CD8-positive, alpha-beta memory T cell (primary cell): ENCODE measurements at regions not wholly inside any gene's neighbourhood (a gene's known extent, or its start where the extent isn't known, plus 50 kb on each side); places are given as distances from the start of the nearest gene placed in this dataset.

ENCODE experiments used
- CTCF ChIA-PET: fragments of 350-600 bp; sonication (Branson Sonifier 250); formaldehyde crosslinking; loops from one replicate; lab custom pipeline; 2021; ENCODE audit warnings: antibody characterized with exemption; lab: Charles Lee
- POLR2A ChIA-PET: fragments of 350-600 bp; sonication (Branson Sonifier 250); formaldehyde crosslinking; loops from one replicate; lab custom pipeline; 2021; ENCODE audit warnings: antibody characterized with exemption; lab: Charles Lee
- DNase-seq, 5 donors: peaks; one replicate each; pipeline versions ENCODE4 v3.0.0 to v3.0.0-alpha.2; 2020 to 2022; ENCODE audit warnings: mixed read lengths in 1 of 5
- H3K27ac ChIP-seq: one replicate; pipeline ENCODE4 v1.7.0; 2013; ENCODE audit warnings: low read depth, mild to moderate bottlenecking, low read length, moderate library complexity
- H3K27me3 ChIP-seq: 2 replicates; pipeline ENCODE4 v1.7.0; 2013; ENCODE audit warnings: low read length, mild to moderate bottlenecking; ENCODE audit not compliant: insufficient read depth, poor library complexity, severe bottlenecking
- H3K36me3 ChIP-seq: 2 replicates; pipeline ENCODE4 v1.7.0; 2013; ENCODE audit warnings: mild to moderate bottlenecking, low read length, moderate library complexity; ENCODE audit not compliant: insufficient read depth
- H3K4me1 ChIP-seq: 2 replicates; pipeline ENCODE4 v1.7.0; 2013; ENCODE audit warnings: mild to moderate bottlenecking, low read length, moderate library complexity; ENCODE audit not compliant: insufficient read depth
- H3K4me3 ChIP-seq: 2 replicates; pipeline ENCODE4 v1.7.0; 2013; ENCODE audit warnings: mild to moderate bottlenecking, low read length
- H3K9me3 ChIP-seq: 2 replicates; pipeline ENCODE4 v1.7.0; 2013; ENCODE audit warnings: mild to moderate bottlenecking, low read length
- H3K27ac Mint-ChIP-seq, 8 donors: one replicate each; pipeline ENCODE4 v1.8.0; 2020 to 2021; ENCODE audit warnings: mixed read lengths in 8 of 8, mild to moderate bottlenecking in 6 of 8, inconsistent platforms in 3 of 8, moderate library complexity in 3 of 8
- H3K27me3 Mint-ChIP-seq, 2 donors: one replicate each; pipeline ENCODE4 v1.8.0; 2020 to 2021; ENCODE audit warnings: mixed read lengths in 2 of 2, mild to moderate bottlenecking in 1 of 2, moderate library complexity in 1 of 2
- H3K36me3 Mint-ChIP-seq, 3 donors: one replicate each; pipeline ENCODE4 v1.8.0; 2020 to 2021; ENCODE audit warnings: mixed read lengths in 3 of 3, inconsistent platforms in 1 of 3, mild to moderate bottlenecking in 1 of 3
- H3K4me1 Mint-ChIP-seq, 3 donors: one replicate each; pipeline ENCODE4 v1.8.0; 2020 to 2021; ENCODE audit warnings: mixed read lengths in 3 of 3, inconsistent platforms in 1 of 3, mild to moderate bottlenecking in 1 of 3
- H3K4me3 Mint-ChIP-seq, 7 donors: one replicate each; pipeline ENCODE4 v1.8.0; 2020 to 2021; ENCODE audit warnings: mixed read lengths in 7 of 7, mild to moderate bottlenecking in 6 of 7, moderate library complexity in 4 of 7, inconsistent platforms in 2 of 7
- H3K9me3 Mint-ChIP-seq, 5 donors: one replicate each; pipeline ENCODE4 v1.8.0; 2020 to 2022; ENCODE audit warnings: mixed read lengths in 5 of 5, mild to moderate bottlenecking in 3 of 5, moderate library complexity in 2 of 5, inconsistent platforms in 1 of 5

GRCh38 chr12:107225635-107226034, 132.3 kb upstream of the CRY1 start:
- no peaks in the 10 kb centered on the region for H3K9me3 ChIP-seq
- no peaks in the 10 kb centered on the region for H3K36me3 ChIP-seq
- H3K4me1 ChIP-seq = no peaks in the 10 kb centered on the region
- H3K4me1 Mint-ChIP-seq = no peaks in the 10 kb centered on the region
- peaks cover 0 to 2% (median 0%) of the 10 kb centered on the region in 5 donors for H3K9me3 Mint-ChIP-seq
- no peaks in the 10 kb centered on the region for H3K27me3 ChIP-seq
- no peak overlapping the region for H3K4me3 Mint-ChIP-seq
- CTCF ChIA-PET = no interaction called here
- H3K4me3 ChIP-seq = no peak overlapping the region
- H3K27ac Mint-ChIP-seq = no peak overlapping the region
- no peaks in the 10 kb centered on the region for H3K36me3 Mint-ChIP-seq
- no peak for DNase-seq
- H3K27ac ChIP-seq = no peak overlapping the region
- peaks cover 13 to 21% of the 10 kb centered on the region in 2 donors for H3K27me3 Mint-ChIP-seq
- POLR2A ChIA-PET = no interaction called here

GRCh38 chr12:107226126-107226525, 132.8 kb upstream of the CRY1 start:
- Mint-ChIP-seq H3K27ac (no peak overlapping the region), H3K36me3 (no peaks in the 10 kb centered on the region), H3K4me3 (no peak overlapping the region), H3K9me3 (peaks cover 0 to 2% (median 0%) of the 10 kb centered on the region in 5 donors), H3K27me3 (peaks cover 12 to 18% of the 10 kb centered on the region in 2 donors), H3K4me1 (no peaks in the 10 kb centered on the region)
- H3K4me1 ChIP-seq = no peaks in the 10 kb centered on the region
- H3K4me3 ChIP-seq = no peak overlapping the region
- no peak for DNase-seq
- no peak overlapping the region for H3K27ac ChIP-seq
- H3K9me3 ChIP-seq = no peaks in the 10 kb centered on the region
- ChIA-PET POLR2A (no interaction called here), CTCF (no interaction called here)
- no peaks in the 10 kb centered on the region for H3K36me3 ChIP-seq
- no peaks in the 10 kb centered on the region for H3K27me3 ChIP-seq

- no peaks in the 10 kb centered on the region for H3K4me1 Mint-ChIP-seq
- H3K36me3 Mint-ChIP-seq = no peaks in the 10 kb centered on the region
- H3K27ac Mint-ChIP-seq = no peak overlapping the region
- H3K27ac ChIP-seq = no peak overlapping the region
- CTCF ChIA-PET = no interaction called here
- H3K4me3 Mint-ChIP-seq = no peak overlapping the region
- peaks cover 0 to 2% (median 0%) of the 10 kb centered on the region in 5 donors for H3K9me3 Mint-ChIP-seq
- peaks cover 2 to 4% of the 10 kb centered on the region in 2 donors for H3K27me3 Mint-ChIP-seq
- H3K9me3 ChIP-seq = no peaks in the 10 kb centered on the region
- H3K4me3 ChIP-seq = no peak overlapping the region
- H3K36me3 ChIP-seq = no peaks in the 10 kb centered on the region
- no peaks in the 10 kb centered on the region for H3K27me3 ChIP-seq
- no peaks in the 10 kb centered on the region for H3K4me1 ChIP-seq
- POLR2A ChIA-PET = no interaction called here
- no peak for DNase-seq
These were observed 134.7 kb upstream of the CRY1 start for GRCh38 chr12:107228076-107228475.

- no peaks in the 10 kb centered on the region for H3K4me1 Mint-ChIP-seq
- H3K27ac ChIP-seq = no peak overlapping the region
- ChIA-PET CTCF (no interaction called here), POLR2A (no interaction called here)
- DNase-seq = no peak
- H3K36me3 ChIP-seq = no peaks in the 10 kb centered on the region
- no peak overlapping the region for H3K27ac Mint-ChIP-seq
- no peaks in the 10 kb centered on the region for H3K9me3 Mint-ChIP-seq
- H3K27me3 ChIP-seq = no peaks in the 10 kb centered on the region
- no peaks in the 10 kb centered on the region for H3K4me1 ChIP-seq
- no peaks in the 10 kb centered on the region for H3K9me3 ChIP-seq
- no peaks in the 10 kb centered on the region for H3K36me3 Mint-ChIP-seq
- H3K4me3 ChIP-seq = no peak overlapping the region
- no peak overlapping the region for H3K4me3 Mint-ChIP-seq
- H3K27me3 Mint-ChIP-seq = peaks cover 2 to 5% of the 10 kb centered on the region in 2 donors
These were observed 136.5 kb upstream of the CRY1 start for GRCh38 chr12:107229827-107230226.

GRCh38 chr12:107231303-107231702, 138.0 kb upstream of the CRY1 start:
- Mint-ChIP-seq H3K9me3 (no peaks in the 10 kb centered on the region), H3K27me3 (peaks cover 0 to 16% of the 10 kb centered on the region in 2 donors), H3K36me3 (no peaks in the 10 kb centered on the region), H3K4me3 (no peak overlapping the region), H3K4me1 (no peaks in the 10 kb centered on the region), H3K27ac (no peak overlapping the region)
- CTCF ChIA-PET = no interaction called here
- POLR2A ChIA-PET = no interaction called here
- Histone ChIP-seq H3K27ac (no peak overlapping the region), H3K9me3 (no peaks in the 10 kb centered on the region), H3K4me1 (no peaks in the 10 kb centered on the region), H3K36me3 (no peaks in the 10 kb centered on the region), H3K4me3 (no peak overlapping the region), H3K27me3 (no peaks in the 10 kb centered on the region)
- DNase-seq = no peak

GRCh38 chr12:107233551-107233950, 140.2 kb upstream of the CRY1 start:
- Histone ChIP-seq H3K4me3 (no peak overlapping the region), H3K4me1 (peaks cover 4% of the 10 kb centered on the region), H3K9me3 (no peaks in the 10 kb centered on the region), H3K27ac (no peak overlapping the region), H3K27me3 (no peaks in the 10 kb centered on the region), H3K36me3 (no peaks in the 10 kb centered on the region)
- ChIA-PET POLR2A (no interaction called here), CTCF (no interaction called here)
- no peaks in the 10 kb centered on the region for H3K9me3 Mint-ChIP-seq
- H3K36me3 Mint-ChIP-seq = no peaks in the 10 kb centered on the region
- no peak for DNase-seq
- no peak overlapping the region for H3K4me3 Mint-ChIP-seq
- H3K4me1 Mint-ChIP-seq = peaks cover 0 to 6% (median 5%) of the 10 kb centered on the region in 3 donors
- H3K27ac Mint-ChIP-seq = no peak overlapping the region
- H3K27me3 Mint-ChIP-seq = peaks cover 6 to 38% of the 10 kb centered on the region in 2 donors

- peaks cover 4% of the 10 kb centered on the region for H3K4me1 ChIP-seq
- no peaks in the 10 kb centered on the region for H3K36me3 ChIP-seq
- no peak for DNase-seq
- Mint-ChIP-seq H3K36me3 (no peaks in the 10 kb centered on the region), H3K9me3 (no peaks in the 10 kb centered on the region), H3K4me3 (no peak overlapping the region), H3K27me3 (peaks cover 6 to 55% of the 10 kb centered on the region in 2 donors), H3K4me1 (peaks cover 0 to 6% (median 5%) of the 10 kb centered on the region in 3 donors), H3K27ac (no peak overlapping the region)
- no peak overlapping the region for H3K4me3 ChIP-seq
- no peaks in the 10 kb centered on the region for H3K9me3 ChIP-seq
- H3K27me3 ChIP-seq = no peaks in the 10 kb centered on the region
- H3K27ac ChIP-seq = no peak overlapping the region
- CTCF ChIA-PET = no interaction called here
- POLR2A ChIA-PET = no interaction called here
These were observed 142.3 kb upstream of the CRY1 start for GRCh38 chr12:107235600-107235999.

- H3K27me3 Mint-ChIP-seq = peaks cover 6 to 65% of the 10 kb centered on the region in 2 donors
These were observed 143.6 kb upstream of the CRY1 start for GRCh38 chr12:107236824-107237511.

More at GRCh38 chr12:107236824-107237511, 143.6 kb upstream of the CRY1 start:
- H3K4me3 Mint-ChIP-seq = no peak overlapping the region
- no peak for DNase-seq
- Histone ChIP-seq H3K4me3 (no peak overlapping the region), H3K9me3 (no peaks in the 10 kb centered on the region), H3K4me1 (peaks cover 4% of the 10 kb centered on the region), H3K27ac (no peak overlapping the region), H3K36me3 (no peaks in the 10 kb centered on the region), H3K27me3 (no peaks in the 10 kb centered on the region)
- ChIA-PET CTCF (no interaction called here), POLR2A (no interaction called here)
- H3K4me1 Mint-ChIP-seq = peaks cover 0 to 6% (median 5%) of the 10 kb centered on the region in 3 donors
- H3K27ac Mint-ChIP-seq = no peak overlapping the region
- no peaks in the 10 kb centered on the region for H3K9me3 Mint-ChIP-seq
- no peaks in the 10 kb centered on the region for H3K36me3 Mint-ChIP-seq
